Pancreas (tissue), 10 donors: ENCODE measurements at regions not wholly inside any gene's neighbourhood (a gene's known extent, or its start where the extent isn't known, plus 50 kb on each side); places are given as distances from the start of the nearest gene placed in this dataset.

Experiments used
- ATAC-seq, 4 donors: fragments of 200-7000 bp; cut with Tn5 transposase; one replicate each; pipeline versions ENCODE4 v1.8.0 to v1.9.1; 2020; ENCODE audit warnings: mild to moderate bottlenecking in 4 of 4, moderate library complexity in 4 of 4
- DNase-seq, 6 donors: peaks; one replicate each; pipeline ENCODE4 v3.0.0-alpha.2; 2020
- FAIRE-seq: peaks from 2 replicates; lab custom pipeline; 2012; peaks lifted over from hg19 to GRCh38; lab: Jason Lieb, UNC
- H3K27ac ChIP-seq, 4 donors: fragments of 200-600 bp; sonication (generic); 1 replicate in 3 of 4; 2 replicates in 1 of 4; pipeline versions ENCODE4 v1.5.0 to v1.8.0; 2020
- H3K27me3 ChIP-seq, 4 donors: fragments of 200-600 bp; one replicate each; pipeline ENCODE4 v1.8.0; 2021
- H3K36me3 ChIP-seq, 3 donors: fragments of 200-600 bp; sonication (generic) in 1 of 3; one replicate each; pipeline versions ENCODE4 v1.5.0 to v1.8.0; 2020 to 2021
- H3K4me1 ChIP-seq, 3 donors: fragments of 200-600 bp; one replicate each; pipeline ENCODE4 v1.8.0; 2021
- H3K4me3 ChIP-seq, 4 donors: fragments of 200-600 bp; sonication (generic) in 2 of 4; one replicate each; pipeline versions ENCODE4 v1.5.0 to v1.8.0; 2020 to 2021
- H3K9me3 ChIP-seq, 4 donors: fragments of 200-600 bp; one replicate each; pipeline ENCODE4 v1.8.0; 2021
- WGBS, 2 donors: extraction: QIAGEN DNeasy Blood & Tissue Kit; methylation state at CpG; one replicate each; pipeline ENCODE4 v1.1.7; 2013; 5-methylcytosine and 5-hydroxymethylcytosine counted together
- intact Hi-C, 3 donors: fragments of 100-400 bp; cut with DNase I; formaldehyde crosslinking; loops; one replicate each; pipeline versions ENCODE4 v1.11.1 to v1.14.2; 2022
- TF ChIP-seq, protein P1 (sequence below), 4 donors: fragments of 200-600 bp; sonication (generic) in 3 of 4; IDR thresholded peaks; one replicate each; pipeline versions ENCODE4 v1.5.0 to v1.8.0; 2021; ENCODE audit warnings: antibody characterized with exemption in 4 of 4
- donor health status: healthy with polysubstance abuse.
- donor health status: DM: no; HTN: no; CAD: no; lungs with moderate emphysema.
- donor health status: DM: no; HTN: no; CAD: no.
- donor health status: control.
- donor health status: control.
- donor health status: Bipolar disorder and iron deficiency.
- donor health status: DM: yes; HTN: yes; CAD: no.
- donor health status: DM: no; HTN: no; CAD: no.
- donor health status: DM: no; HTN: no; CAD: no.
- donor health status: DM: yes; HTN: yes; CAD: no.

DNA sequence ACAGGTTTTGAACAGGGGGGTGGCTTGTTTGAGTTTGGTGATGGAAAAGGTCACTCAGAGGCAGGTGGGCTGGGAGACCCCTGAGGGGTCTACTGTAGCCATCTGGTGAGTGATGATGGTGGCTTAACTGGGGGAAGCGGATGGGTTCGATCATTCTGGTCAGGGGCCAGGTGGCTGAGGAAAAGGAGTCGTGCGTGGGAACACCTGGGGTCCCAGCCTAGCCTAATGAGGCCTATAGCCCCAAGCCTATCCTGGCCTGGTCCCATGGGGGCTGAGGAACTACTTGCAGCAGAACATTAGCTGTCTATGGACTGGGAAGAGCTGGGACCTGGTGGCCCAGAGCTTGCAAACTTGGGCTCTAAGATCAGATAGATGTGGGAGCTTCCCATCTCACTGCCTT, 158.4 kb upstream of the MYL2 start:
- ATAC-seq = no peak
- intact Hi-C loops = no loop called here
- H3K27me3 ChIP-seq = no peaks in the 10 kb centered on the region
- FAIRE-seq = no peak
- 95% methylated on average over 4 of the region's 4 CpGs for WGBS, 2 donors
- H3K36me3 ChIP-seq = no peaks in the 10 kb centered on the region
- H3K9me3 ChIP-seq = no peaks in the 10 kb centered on the region
- TF ChIP-seq, protein P1, sequence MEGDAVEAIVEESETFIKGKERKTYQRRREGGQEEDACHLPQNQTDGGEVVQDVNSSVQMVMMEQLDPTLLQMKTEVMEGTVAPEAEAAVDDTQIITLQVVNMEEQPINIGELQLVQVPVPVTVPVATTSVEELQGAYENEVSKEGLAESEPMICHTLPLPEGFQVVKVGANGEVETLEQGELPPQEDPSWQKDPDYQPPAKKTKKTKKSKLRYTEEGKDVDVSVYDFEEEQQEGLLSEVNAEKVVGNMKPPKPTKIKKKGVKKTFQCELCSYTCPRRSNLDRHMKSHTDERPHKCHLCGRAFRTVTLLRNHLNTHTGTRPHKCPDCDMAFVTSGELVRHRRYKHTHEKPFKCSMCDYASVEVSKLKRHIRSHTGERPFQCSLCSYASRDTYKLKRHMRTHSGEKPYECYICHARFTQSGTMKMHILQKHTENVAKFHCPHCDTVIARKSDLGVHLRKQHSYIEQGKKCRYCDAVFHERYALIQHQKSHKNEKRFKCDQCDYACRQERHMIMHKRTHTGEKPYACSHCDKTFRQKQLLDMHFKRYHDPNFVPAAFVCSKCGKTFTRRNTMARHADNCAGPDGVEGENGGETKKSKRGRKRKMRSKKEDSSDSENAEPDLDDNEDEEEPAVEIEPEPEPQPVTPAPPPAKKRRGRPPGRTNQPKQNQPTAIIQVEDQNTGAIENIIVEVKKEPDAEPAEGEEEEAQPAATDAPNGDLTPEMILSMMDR (IDR thresholded peaks at IDR 0.05) = no peak
- H3K4me3 ChIP-seq = no peak overlapping the region
- H3K4me1 ChIP-seq = peaks cover 11 to 31% (median 27%) of the 10 kb centered on the region in 3 donors
- no peak for DNase-seq
- no peak overlapping the region for H3K27ac ChIP-seq

DNA sequence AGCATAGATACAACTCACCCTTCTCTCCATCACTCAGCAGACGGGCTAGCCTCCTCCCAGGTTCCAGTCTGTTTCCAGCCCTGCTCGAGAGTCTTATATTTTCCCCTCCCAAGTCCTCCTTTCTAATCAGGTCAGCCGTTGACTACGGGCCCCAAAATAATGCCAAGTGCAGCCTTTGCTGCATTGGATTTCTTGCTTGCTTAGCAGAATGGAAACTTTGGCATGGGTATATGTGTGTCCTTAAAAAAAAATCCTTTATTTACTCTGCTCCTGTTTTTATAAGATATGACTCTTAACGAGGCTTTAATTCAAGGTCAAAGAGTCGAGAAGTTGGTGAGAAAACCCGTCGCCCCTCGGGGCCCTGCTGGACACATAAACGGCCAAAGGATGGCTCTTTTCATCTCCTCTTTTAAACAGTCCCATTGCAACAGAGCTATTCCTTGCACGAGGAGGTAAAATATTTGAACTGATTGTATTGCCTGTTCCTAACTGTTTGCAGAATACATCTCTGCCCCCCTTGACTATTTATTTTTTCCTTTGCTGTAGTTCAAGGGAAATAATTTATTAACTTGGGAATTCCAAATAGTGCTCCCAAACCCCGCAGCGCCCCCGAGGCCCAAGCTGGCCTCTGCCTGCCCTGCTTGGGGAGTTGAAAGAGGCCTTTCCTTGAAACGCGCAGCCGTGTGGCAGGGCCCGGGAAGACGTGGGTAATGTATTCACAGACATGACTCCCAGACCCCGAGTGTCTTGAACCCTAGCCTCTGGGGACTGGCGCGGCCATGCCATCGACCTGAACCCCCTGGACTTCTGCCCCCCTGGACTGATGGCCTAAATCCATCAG, 156.5 kb upstream of the MYL2 start:
- 16 to 22% methylated on average over 23 of the region's 23 CpGs for WGBS, 2 donors
- H3K4me3 ChIP-seq = no peak overlapping the region
- DNase-seq = peak in 1 of 6 donors; percentile 10
- ATAC-seq = peak; percentile 33 to 74 (median 53)
- TF ChIP-seq, protein P1 (IDR thresholded peaks at IDR 0.05) = no peak
- no peaks in the 10 kb centered on the region for H3K27me3 ChIP-seq
- H3K4me1 ChIP-seq = peaks cover 11 to 31% (median 27%) of the 10 kb centered on the region in 3 donors
- H3K9me3 ChIP-seq = no peaks in the 10 kb centered on the region
- FAIRE-seq = no peak
- intact Hi-C loops = no loop called here
- H3K36me3 ChIP-seq = no peaks in the 10 kb centered on the region
- no peak overlapping the region for H3K27ac ChIP-seq

DNA sequence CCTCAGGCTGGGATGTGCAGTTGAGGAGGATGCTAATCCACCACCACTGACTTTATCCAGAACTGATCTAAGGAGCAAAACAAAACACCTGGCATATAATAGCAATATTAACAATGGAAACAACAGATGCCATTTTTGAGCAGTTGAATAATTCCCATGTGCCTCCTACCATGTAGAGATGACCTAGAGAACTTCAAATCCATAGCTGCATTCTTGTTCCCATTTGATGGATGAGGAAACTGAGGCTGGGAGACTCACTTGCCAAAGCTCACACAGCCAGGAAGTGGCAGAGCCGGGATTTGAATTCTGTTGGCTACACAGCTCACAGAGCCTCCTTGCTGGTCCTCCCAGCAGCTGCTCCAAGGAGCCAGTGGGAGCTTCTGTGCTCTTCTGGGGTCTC, 155.8 kb upstream of the MYL2 start:
- 22 to 44% methylated on average over 1 of the region's 1 CpG for WGBS, 2 donors
- TF ChIP-seq, protein P1 (IDR thresholded peaks at IDR 0.05) = no peak
- Histone ChIP-seq H3K4me3 (no peak overlapping the region), H3K4me1 (peaks cover 11 to 31% (median 30%) of the 10 kb centered on the region in 3 donors), H3K9me3 (no peaks in the 10 kb centered on the region), H3K27ac (no peak overlapping the region), H3K36me3 (no peaks in the 10 kb centered on the region), H3K27me3 (no peaks in the 10 kb centered on the region)
- no peak for ATAC-seq
- FAIRE-seq = no peak
- intact Hi-C loops = no loop called here
- no peak for DNase-seq

DNA sequence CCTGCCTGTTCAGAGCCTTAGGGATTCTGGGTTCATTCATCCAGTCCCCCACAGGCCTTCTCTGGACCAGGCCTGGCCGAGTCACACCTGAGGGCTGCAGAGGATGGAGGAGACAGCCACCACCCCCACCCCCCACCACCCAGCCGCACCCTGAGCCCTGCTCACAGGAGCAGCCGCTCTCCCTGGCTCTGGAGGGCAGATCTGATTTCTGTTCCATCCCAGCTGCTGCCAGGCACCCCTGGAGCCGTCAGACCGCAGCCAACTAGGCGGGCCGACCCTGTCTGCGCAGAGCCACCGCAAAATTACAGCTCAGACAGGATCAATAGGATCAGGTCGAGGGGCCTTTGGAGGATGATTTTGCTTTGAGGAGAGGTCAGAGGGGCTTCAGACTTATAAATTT, 154.6 kb upstream of the MYL2 start:
- Histone ChIP-seq H3K4me1 (peaks cover 11 to 31% (median 30%) of the 10 kb centered on the region in 3 donors), H3K36me3 (no peaks in the 10 kb centered on the region), H3K27me3 (no peaks in the 10 kb centered on the region), H3K9me3 (no peaks in the 10 kb centered on the region), H3K27ac (no peak overlapping the region), H3K4me3 (no peak overlapping the region)
- 81 to 82% methylated on average over 10 of the region's 10 CpGs for WGBS, 2 donors
- TF ChIP-seq, protein P1 (IDR thresholded peaks at IDR 0.05) = no peak
- intact Hi-C loops = no loop called here
- no peak for ATAC-seq
- FAIRE-seq = no peak
- no peak for DNase-seq

DNA sequence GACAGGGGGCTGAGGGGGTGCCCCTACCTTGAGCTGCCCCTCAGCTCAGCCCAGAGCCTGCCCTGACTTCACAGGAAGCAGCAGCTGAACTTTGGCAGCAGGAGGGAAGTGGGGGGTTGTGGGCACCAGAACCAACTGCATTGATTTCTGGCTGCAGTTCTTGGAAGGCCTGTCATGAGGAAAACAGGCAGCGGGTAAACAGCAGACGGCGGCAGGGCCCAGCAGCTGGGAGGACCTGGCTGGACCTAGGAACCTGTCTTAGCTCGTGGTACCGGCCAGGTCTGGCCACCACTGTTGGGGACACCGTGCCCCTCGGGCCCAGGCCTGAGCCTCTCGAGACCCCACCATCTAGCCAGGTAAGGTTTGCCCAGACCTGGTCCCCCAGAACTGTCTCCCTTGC, 154.2 kb upstream of the MYL2 start:
- H3K4me1 ChIP-seq = peaks cover 11 to 31% (median 30%) of the 10 kb centered on the region in 3 donors
- DNase-seq (peak; percentile 41 to 83 (median 65)), FAIRE-seq (no peak), ATAC-seq (peak; percentile 80 to 91 (median 85))
- no peaks in the 10 kb centered on the region for H3K27me3 ChIP-seq
- intact Hi-C loops = no loop called here
- TF ChIP-seq, protein P1 (IDR thresholded peaks at IDR 0.05) = no peak
- H3K9me3 ChIP-seq = no peaks in the 10 kb centered on the region
- 21 to 28% methylated on average over 7 to 8 of the region's 8 CpGs for WGBS, 2 donors
- no peak overlapping the region for H3K4me3 ChIP-seq
- no peak overlapping the region for H3K27ac ChIP-seq
- no peaks in the 10 kb centered on the region for H3K36me3 ChIP-seq
